HG02678 (cell line): ENCODE measurements at regions not wholly inside any gene's neighbourhood (a gene's known extent, or its start where the extent isn't known, plus 50 kb on each side); places are given as distances from the start of the nearest gene placed in this dataset.
A peak's percentile ranks its signal among the peaks of the same experiment; 100 is the strongest.
"Not testable (repeated sequence)": the region's sequence is repeated elsewhere in the genome, so short reads cannot be mapped to it uniquely, and the experiment has no call there.

ENCODE experiments used
- ATAC-seq: cut with Tn5 transposase; IDR thresholded peaks from one replicate; pipeline ENCODE4 v1.9.1; 2021; ENCODE audit warnings: mild to moderate bottlenecking, moderate library complexity; ENCODE audit not compliant: unreplicated experiment

- no peak for ATAC-seq
Observed at GRCh38 chr3:144501467-144501866, 529.8 kb downstream of the DIPK2A start.

GRCh38 chr3:144502402-144502801 lies 530.8 kb downstream of the DIPK2A start:
- no peak for ATAC-seq

GRCh38 chr3:144506375-144506774 lies 534.8 kb downstream of the DIPK2A start:
- ATAC-seq = not testable (repeated sequence)

GRCh38 chr3:144511346-144511745 lies 539.7 kb downstream of the DIPK2A start:
- ATAC-seq = no peak

- no peak for ATAC-seq
Observed at GRCh38 chr3:144516026-144516425, 544.4 kb downstream of the DIPK2A start.

GRCh38 chr3:144516589-144516988 lies 545.0 kb downstream of the DIPK2A start:
- ATAC-seq = no peak

GRCh38 chr3:144521131-144521530 lies 549.5 kb downstream of the DIPK2A start:
- ATAC-seq = no peak

GRCh38 chr3:144522456-144522855 lies 550.8 kb downstream of the DIPK2A start:
- no peak for ATAC-seq

GRCh38 chr3:144523396-144523795 lies 551.8 kb downstream of the DIPK2A start:
- no peak for ATAC-seq

GRCh38 chr3:144524531-144524930 lies 552.9 kb downstream of the DIPK2A start:
- no peak for ATAC-seq

GRCh38 chr3:144529566-144529965 lies 557.9 kb downstream of the DIPK2A start:
- no peak for ATAC-seq

- no peak for ATAC-seq
Observed at GRCh38 chr3:144544871-144545270, 573.2 kb downstream of the DIPK2A start.

GRCh38 chr3:144546539-144546938 lies 574.9 kb downstream of the DIPK2A start:
- no peak for ATAC-seq

GRCh38 chr3:144548346-144548745 lies 576.7 kb downstream of the DIPK2A start:
- no peak for ATAC-seq

- ATAC-seq = no peak
Observed at GRCh38 chr3:144549166-144549565, 577.5 kb downstream of the DIPK2A start.

GRCh38 chr3:144552346-144553057 lies 580.9 kb downstream of the DIPK2A start:
- ATAC-seq = no peak

- ATAC-seq = no peak
Observed at GRCh38 chr3:144553301-144553700, 581.7 kb downstream of the DIPK2A start.

- ATAC-seq = no peak
Observed at GRCh38 chr3:144554889-144555288, 583.3 kb downstream of the DIPK2A start.

GRCh38 chr3:144556392-144556791 lies 584.8 kb downstream of the DIPK2A start:
- ATAC-seq = peak; percentile 74

GRCh38 chr3:144557515-144557914 lies 585.9 kb downstream of the DIPK2A start:
- no peak for ATAC-seq

GRCh38 chr3:144564011-144564410 lies 592.4 kb downstream of the DIPK2A start:
- ATAC-seq = no peak

GRCh38 chr3:144566320-144566719 lies 594.7 kb downstream of the DIPK2A start:
- no peak for ATAC-seq

GRCh38 chr3:144569651-144570050 lies 598.0 kb downstream of the DIPK2A start:
- ATAC-seq = no peak
